Activated naive CD4-positive, alpha-beta T cell treated with anti-CD3 and anti-CD28 coated beads, Interleukin-2, amount 10 ng/mL, durations not matched to agents 7 days and 5 days (primary cell): ENCODE measurements at regions not wholly inside any gene's neighbourhood (a gene's known extent, or its start where the extent isn't known, plus 50 kb on each side); places are given as distances from the start of the nearest gene placed in this dataset.
"Not testable (repeated sequence)": the region's sequence is repeated elsewhere in the genome, so short reads cannot be mapped to it uniquely, and the experiment has no call there.

Experiments used
- CTCF ChIA-PET: fragments of 350-600 bp; sonication (Branson Sonifier 250); formaldehyde crosslinking; loops from one replicate; lab custom pipeline; 2021; ENCODE audit warnings: antibody characterized with exemption; lab: Charles Lee
- DNase-seq: peaks from one replicate; pipeline ENCODE4 v3.0.0-alpha.2; 2020
- H3K27ac Mint-ChIP-seq: one replicate; pipeline ENCODE4 v1.8.0; 2021; ENCODE audit warnings: mild to moderate bottlenecking, moderate library complexity, mixed read lengths
- H3K27me3 Mint-ChIP-seq: one replicate; pipeline ENCODE4 v1.8.0; 2021; ENCODE audit warnings: mild to moderate bottlenecking, mixed read lengths
- H3K36me3 Mint-ChIP-seq: one replicate; pipeline ENCODE4 v1.8.0; 2021; ENCODE audit warnings: mixed read lengths
- H3K4me1 Mint-ChIP-seq: one replicate; pipeline ENCODE4 v1.8.0; 2021; ENCODE audit warnings: mixed read lengths
- H3K4me3 Mint-ChIP-seq: one replicate; pipeline ENCODE4 v1.8.0; 2021; ENCODE audit warnings: mild to moderate bottlenecking, moderate library complexity, mixed read lengths
- H3K9me3 Mint-ChIP-seq: one replicate; pipeline ENCODE4 v1.8.0; 2021; ENCODE audit warnings: mixed read lengths

DNA sequence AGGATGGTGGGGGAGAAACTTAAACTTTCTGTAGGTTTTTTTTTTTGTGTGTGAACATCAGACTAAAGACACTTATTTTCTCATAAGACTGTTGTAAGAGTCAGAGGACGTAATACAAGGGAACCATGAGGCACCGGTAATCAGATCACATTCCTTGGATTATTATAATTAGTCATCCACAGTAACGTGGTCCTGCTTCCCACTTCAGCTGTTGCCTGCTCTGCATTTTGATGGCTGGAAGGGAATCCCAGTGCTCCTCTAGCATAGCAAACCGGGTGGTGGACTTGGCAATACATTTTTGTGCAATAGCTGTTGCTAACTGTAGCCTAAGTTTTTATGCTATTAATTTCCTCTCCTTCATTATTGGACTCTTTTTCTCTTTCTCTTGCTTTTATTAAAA is 294.8 kb downstream of the NR2F2 start:
- no peak for DNase-seq
- Mint-ChIP-seq H3K9me3 (no peaks in the 10 kb centered on the region), H3K4me3 (no peak overlapping the region), H3K27me3 (no peaks in the 10 kb centered on the region), H3K27ac (no peak overlapping the region), H3K36me3 (no peaks in the 10 kb centered on the region), H3K4me1 (no peaks in the 10 kb centered on the region)
- CTCF ChIA-PET, result no interaction called here

DNA sequence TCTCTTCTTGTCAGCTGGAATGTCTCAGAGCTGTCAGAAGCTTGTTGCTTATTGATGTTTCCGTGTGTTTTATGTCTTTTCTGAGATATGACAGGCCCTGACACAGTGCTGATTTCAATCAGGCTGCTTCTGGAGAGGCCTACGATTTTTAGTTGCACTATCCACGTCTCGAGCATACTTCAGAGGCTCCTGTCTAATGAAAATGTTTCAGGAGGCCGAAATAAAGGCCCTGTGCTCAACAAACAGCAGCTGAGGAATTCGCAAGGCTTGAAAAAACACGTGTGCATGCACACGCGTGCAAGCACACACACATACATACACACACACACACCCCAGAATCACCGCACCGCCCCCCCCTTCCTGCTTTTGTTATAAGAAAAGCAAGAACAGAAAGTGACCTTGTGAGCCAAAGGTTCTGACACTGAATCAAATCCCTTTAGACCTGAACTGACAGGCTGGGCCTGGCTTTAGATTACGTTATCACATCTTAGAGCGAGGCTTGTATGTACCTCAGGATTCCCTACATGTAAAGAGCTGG is 296.6 kb downstream of the NR2F2 start:
- H3K4me1 Mint-ChIP-seq, result no peaks in the 10 kb centered on the region
- DNase-seq, result no peak
- H3K27ac Mint-ChIP-seq, result no peak overlapping the region
- H3K27me3 Mint-ChIP-seq, result no peaks in the 10 kb centered on the region
- H3K36me3 Mint-ChIP-seq, result no peaks in the 10 kb centered on the region
- H3K9me3 Mint-ChIP-seq, result no peaks in the 10 kb centered on the region
- no peak overlapping the region for H3K4me3 Mint-ChIP-seq
- CTCF ChIA-PET, result interaction anchor here (0.7 kb wide), 1 partner anchor 301 kb away, joined by 3 read pairs; no protein-coding TSS in a partner anchor

DNA sequence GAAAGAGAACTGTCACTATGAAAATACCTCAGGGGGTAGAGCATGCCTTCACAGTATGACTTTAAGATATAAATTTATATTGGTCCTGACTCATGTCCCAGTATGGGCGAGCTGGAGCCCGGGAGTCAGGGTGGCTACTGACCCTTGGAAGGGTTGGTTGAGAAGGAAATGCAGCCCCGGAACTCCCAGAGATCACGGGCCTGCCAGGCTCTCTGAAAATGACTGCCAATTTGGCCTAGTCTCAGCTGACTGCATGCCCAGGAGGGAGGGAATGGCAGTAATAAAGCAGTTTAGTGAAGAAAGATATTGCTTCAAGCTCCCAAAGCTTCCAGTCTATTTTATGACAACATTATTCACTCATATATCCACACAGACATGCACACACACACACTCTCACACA is 299.0 kb downstream of the NR2F2 start:
- Mint-ChIP-seq H3K27ac (no peak overlapping the region), H3K9me3 (no peaks in the 10 kb centered on the region), H3K36me3 (no peaks in the 10 kb centered on the region), H3K27me3 (no peaks in the 10 kb centered on the region), H3K4me1 (no peaks in the 10 kb centered on the region), H3K4me3 (no peak overlapping the region)
- CTCF ChIA-PET, result no interaction called here
- DNase-seq, result no peak

DNA sequence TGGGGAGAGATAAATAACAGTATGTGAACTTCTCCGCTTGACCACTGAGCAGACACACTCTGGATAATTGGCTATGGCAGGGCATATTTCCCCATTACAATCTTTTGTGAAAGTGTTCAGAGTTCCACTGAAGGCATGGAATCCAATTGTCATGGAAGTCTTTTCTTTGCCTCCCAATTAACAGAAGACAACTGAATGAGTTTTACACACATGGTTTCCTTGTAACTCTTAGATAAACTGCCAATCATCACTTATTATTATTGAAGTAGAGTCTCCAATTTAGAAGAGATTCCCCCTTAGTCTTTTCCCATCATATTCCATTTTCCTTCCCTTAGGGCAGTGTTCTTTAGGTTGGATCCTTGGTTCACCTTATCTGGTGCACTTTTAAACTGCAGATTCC is 308.3 kb downstream of the NR2F2 start:
- Mint-ChIP-seq H3K27ac (no peak overlapping the region), H3K4me1 (no peaks in the 10 kb centered on the region), H3K36me3 (no peaks in the 10 kb centered on the region), H3K27me3 (no peaks in the 10 kb centered on the region), H3K4me3 (no peak overlapping the region), H3K9me3 (no peaks in the 10 kb centered on the region)
- no peak for DNase-seq
- CTCF ChIA-PET, result no interaction called here

DNA sequence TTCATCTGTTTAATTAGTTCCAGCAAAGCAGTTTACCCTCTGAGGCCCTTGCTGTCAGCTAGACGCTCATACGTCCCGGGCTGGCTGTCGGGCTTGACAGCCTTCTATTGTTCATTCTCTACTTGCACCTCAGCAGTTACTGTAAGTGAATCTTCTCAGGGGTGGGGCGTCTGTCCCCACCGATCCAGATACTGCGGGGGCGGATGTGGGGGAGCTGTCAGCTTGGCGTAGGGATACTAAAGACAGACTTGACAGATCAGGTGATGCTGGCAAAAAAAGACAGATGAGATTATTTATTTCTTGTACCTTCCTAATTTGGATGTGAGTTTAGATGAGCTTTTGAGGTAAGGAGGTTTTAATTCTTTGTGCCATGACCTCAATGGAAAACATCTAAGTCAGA is 315.3 kb downstream of the NR2F2 start:
- H3K36me3 Mint-ChIP-seq, result no peaks in the 10 kb centered on the region
- H3K27ac Mint-ChIP-seq, result no peak overlapping the region
- CTCF ChIA-PET, result no interaction called here
- no peak overlapping the region for H3K4me3 Mint-ChIP-seq
- H3K27me3 Mint-ChIP-seq, result no peaks in the 10 kb centered on the region
- DNase-seq, result no peak
- H3K4me1 Mint-ChIP-seq, result no peaks in the 10 kb centered on the region
- H3K9me3 Mint-ChIP-seq, result peaks cover 3% of the 10 kb centered on the region

DNA sequence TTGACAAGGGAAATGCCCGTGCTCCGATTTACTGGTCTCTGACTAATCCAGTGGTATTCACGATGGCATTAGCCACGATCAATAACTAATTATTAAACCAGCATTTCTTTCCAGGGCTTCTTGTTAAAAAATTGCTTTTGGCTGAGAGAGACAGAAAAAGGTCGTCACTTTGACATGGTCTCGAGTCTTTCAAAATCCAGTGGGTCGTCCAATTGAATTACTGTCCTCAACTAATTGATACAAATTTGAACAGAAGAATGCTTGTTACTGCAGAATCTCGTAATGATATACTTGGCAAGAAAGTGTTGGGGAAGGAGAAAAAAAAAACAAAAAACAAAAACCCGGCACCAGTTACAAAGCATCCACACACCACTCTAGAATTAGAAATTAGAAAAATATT is 318.4 kb downstream of the NR2F2 start:
- Mint-ChIP-seq H3K4me3 (no peak overlapping the region), H3K4me1 (no peaks in the 10 kb centered on the region), H3K36me3 (no peaks in the 10 kb centered on the region), H3K27me3 (no peaks in the 10 kb centered on the region), H3K27ac (no peak overlapping the region), H3K9me3 (peaks cover 3% of the 10 kb centered on the region)
- no peak for DNase-seq
- CTCF ChIA-PET, result no interaction called here

DNA sequence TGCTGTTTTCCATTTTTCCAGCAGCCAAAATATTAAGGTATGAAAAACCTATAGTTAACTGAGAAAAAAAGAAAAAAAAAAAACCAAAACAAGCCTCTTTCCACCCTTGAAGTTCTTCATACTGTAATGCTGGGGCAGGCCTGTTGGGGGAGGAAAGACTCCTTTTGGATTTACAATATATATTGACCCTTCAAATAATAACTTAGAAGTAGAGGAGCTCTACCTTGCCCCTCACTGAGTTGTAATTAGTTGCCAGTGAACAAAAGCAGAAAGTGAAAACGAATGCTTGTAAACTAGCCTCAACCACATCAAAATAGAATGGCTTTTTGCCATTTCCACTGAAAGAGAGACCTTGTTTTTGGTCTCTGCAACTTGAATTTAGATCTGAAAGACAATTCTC is 326.6 kb downstream of the NR2F2 start:
- no peaks in the 10 kb centered on the region for H3K4me1 Mint-ChIP-seq
- no peak for DNase-seq
- no peak overlapping the region for H3K4me3 Mint-ChIP-seq
- H3K9me3 Mint-ChIP-seq, result no peaks in the 10 kb centered on the region
- no peaks in the 10 kb centered on the region for H3K27me3 Mint-ChIP-seq
- CTCF ChIA-PET, result no interaction called here
- H3K36me3 Mint-ChIP-seq, result no peaks in the 10 kb centered on the region
- no peak overlapping the region for H3K27ac Mint-ChIP-seq

DNA sequence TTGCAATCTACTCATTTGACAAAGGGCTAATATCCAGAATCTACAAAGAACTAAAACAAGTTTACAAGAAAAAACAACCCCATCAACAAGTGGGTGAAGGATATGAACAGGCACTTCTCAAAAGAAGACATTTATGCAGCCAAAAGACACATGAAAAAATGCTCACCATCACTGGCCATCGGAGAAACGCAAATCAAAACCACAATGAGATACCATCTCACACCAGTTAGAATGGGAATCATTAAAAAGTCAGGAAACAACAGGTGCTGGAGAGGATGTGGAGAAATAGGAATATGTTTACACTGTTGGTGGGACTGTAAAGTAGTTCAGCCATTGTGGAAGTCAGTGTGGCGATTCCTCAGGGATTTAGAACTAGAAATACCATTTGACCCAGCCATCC is 336.5 kb downstream of the NR2F2 start:
- H3K27me3 Mint-ChIP-seq, DNase-seq, H3K4me1 Mint-ChIP-seq, H3K36me3 Mint-ChIP-seq, H3K27ac Mint-ChIP-seq, CTCF ChIA-PET, H3K4me3 Mint-ChIP-seq: not testable (repeated sequence)
- H3K9me3 Mint-ChIP-seq, result peaks cover 14% of the 10 kb centered on the region

DNA sequence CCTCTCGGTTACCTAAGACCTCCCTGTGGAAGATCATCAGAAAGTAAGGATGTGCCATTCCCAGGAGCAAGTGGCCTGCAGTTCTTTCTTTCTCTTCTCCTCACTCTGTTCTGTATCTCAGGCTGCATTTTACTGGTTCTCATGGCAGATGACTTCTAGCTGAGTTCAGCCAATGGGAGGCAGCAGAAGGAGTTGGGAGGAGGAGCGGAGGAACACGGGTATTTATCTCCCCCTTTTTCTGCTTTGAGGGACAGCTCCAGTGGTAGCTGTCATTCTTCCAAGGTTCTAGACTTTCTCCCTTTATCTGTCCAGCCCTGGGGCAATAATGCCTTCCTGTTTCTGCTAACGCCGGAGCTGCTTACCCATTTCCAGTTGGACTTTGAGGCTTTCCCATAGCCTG is 339.9 kb downstream of the NR2F2 start:
- Mint-ChIP-seq H3K4me3 (no peak overlapping the region), H3K4me1 (no peaks in the 10 kb centered on the region), H3K27ac (no peak overlapping the region), H3K9me3 (peaks cover 3% of the 10 kb centered on the region), H3K27me3 (no peaks in the 10 kb centered on the region), H3K36me3 (no peaks in the 10 kb centered on the region)
- DNase-seq, result no peak
- CTCF ChIA-PET, result no interaction called here

DNA sequence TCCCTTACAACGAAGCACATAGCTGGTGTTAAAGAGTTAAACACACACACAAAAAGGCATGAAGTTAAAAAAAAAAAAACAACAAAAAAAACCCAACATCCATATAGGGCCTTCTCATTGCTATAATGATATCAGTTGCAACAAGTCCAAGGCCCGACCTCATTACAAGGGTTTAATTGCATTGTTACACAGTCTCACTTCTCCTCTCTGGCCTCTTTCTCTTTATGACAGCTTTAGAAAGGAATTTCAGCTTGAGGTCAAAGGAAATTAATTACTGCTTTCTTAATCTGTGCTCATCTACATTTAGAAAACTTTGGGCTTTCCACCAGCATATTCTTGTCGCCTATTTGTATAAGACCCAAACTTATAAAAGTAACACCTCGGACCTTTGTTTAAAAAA is 342.1 kb downstream of the NR2F2 start:
- no peaks in the 10 kb centered on the region for H3K27me3 Mint-ChIP-seq
- CTCF ChIA-PET, result no interaction called here
- H3K4me1 Mint-ChIP-seq, result no peaks in the 10 kb centered on the region
- peaks cover under 1% of the 10 kb centered on the region for H3K9me3 Mint-ChIP-seq
- no peak for DNase-seq
- no peaks in the 10 kb centered on the region for H3K36me3 Mint-ChIP-seq
- H3K27ac Mint-ChIP-seq, result no peak overlapping the region
- no peak overlapping the region for H3K4me3 Mint-ChIP-seq

DNA sequence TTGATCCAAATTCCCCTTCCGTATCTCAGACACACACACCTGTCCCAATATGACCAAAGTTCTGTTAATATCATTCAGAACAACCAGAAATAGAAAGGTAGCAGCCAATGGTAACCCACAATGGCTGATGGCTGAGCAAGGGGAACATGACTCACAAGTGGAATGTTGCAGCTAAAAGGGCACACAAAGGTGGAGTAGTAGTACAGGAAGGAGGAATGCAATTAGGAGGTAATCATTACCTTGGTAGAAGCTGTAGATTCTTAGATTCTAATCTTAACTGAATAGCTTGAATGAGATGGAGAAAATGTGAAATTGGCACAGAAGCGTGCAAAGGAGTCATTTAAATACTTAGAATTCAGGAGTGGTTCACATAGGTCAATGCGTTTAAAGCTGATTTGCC is 347.9 kb downstream of the NR2F2 start:
- Mint-ChIP-seq H3K4me1 (no peaks in the 10 kb centered on the region), H3K9me3 (no peaks in the 10 kb centered on the region)

DNA sequence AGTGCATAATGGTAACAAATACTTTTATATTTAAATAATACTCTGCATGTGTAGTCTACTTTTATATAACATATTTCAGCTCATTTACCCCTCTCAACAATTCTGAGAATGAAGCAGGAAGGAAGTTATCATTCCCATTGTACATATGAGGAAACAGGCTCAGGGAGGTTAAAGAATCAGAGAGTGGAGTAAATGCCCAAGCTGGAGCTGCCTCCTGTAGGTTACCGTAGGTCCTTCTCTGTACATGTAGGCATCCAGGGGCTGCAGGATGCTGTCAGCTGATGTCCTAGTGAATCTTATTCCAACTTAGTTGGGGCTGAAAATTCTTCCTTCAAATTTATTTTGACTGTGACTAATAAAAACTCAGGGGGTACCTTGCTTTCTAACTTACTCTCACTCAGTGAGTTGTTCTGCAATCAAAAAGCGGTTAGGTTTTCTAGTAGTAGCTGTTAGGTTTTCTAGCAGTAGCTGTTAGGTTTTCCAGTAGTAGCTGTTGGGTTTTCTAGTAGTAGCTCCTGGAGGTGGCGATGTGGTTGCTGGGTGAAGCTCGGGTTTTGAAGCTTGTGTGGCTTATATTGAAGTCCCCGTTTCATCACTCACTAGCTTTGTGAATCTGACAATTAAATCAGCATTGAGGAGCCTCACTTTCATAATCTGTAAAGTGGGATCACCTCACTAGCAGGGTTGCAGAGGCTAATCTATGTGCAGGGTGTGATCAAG is 357.0 kb downstream of the NR2F2 start:
- CTCF ChIA-PET, result no interaction called here
- no peaks in the 10 kb centered on the region for H3K4me1 Mint-ChIP-seq

More for the DNA sequence above, 347.9 kb downstream of the NR2F2 start:
- CTCF ChIA-PET, result no interaction called here
- H3K36me3 Mint-ChIP-seq, result no peaks in the 10 kb centered on the region
- no peaks in the 10 kb centered on the region for H3K27me3 Mint-ChIP-seq
- no peak for DNase-seq
- no peak overlapping the region for H3K4me3 Mint-ChIP-seq
- no peak overlapping the region for H3K27ac Mint-ChIP-seq

DNA sequence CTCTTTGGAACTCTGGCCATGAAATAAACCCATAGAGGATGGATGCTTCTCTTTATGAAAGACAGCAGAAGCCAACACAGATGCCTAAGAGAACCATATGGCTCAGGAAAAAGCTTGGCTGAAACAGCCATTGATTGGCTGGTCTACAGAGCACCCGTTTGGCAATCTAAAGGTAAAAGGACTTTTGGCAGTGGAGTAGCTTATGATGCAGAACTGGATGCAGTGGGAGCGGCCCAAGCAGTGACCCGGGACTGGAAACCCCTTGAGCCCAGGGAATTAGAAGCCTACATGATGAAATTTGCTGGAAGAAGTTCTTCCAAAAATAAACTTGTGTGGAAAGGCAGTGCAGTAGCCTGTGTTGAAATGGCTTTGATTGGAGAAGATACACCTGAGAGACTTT is 360.2 kb downstream of the NR2F2 start:
- no peak overlapping the region for H3K27ac Mint-ChIP-seq
- CTCF ChIA-PET, result no interaction called here
- H3K4me3 Mint-ChIP-seq, result no peak overlapping the region
- no peaks in the 10 kb centered on the region for H3K9me3 Mint-ChIP-seq
- H3K4me1 Mint-ChIP-seq, result no peaks in the 10 kb centered on the region
- DNase-seq, result no peak
- H3K36me3 Mint-ChIP-seq, result no peaks in the 10 kb centered on the region
- no peaks in the 10 kb centered on the region for H3K27me3 Mint-ChIP-seq

More for the DNA sequence above, 357.0 kb downstream of the NR2F2 start:
- H3K27ac Mint-ChIP-seq, result no peak overlapping the region
- H3K4me3 Mint-ChIP-seq, result no peak overlapping the region
- H3K36me3 Mint-ChIP-seq, result no peaks in the 10 kb centered on the region
- no peak for DNase-seq
- no peaks in the 10 kb centered on the region for H3K27me3 Mint-ChIP-seq
- H3K9me3 Mint-ChIP-seq, result no peaks in the 10 kb centered on the region

DNA sequence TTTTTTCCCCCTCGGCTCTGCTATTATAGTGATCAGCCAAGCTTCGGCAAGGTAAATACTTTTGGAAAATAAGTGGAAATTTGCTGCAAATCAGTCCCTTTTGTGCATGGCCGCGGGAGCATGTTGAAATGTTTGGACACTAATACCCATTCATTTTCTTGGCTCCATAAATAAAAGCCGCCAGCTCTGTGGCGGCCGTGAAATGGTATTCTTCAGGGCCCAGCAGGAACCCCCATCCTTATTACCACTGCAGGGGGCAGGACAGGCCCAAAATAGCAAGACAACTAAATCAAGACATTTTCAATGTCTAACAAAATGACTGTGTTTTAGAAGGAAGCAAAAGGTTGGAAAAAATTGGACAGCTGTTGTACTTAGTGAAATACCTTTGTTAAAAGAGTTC is 362.3 kb downstream of the NR2F2 start:
- Mint-ChIP-seq H3K4me3 (no peak overlapping the region), H3K4me1 (no peaks in the 10 kb centered on the region), H3K36me3 (no peaks in the 10 kb centered on the region), H3K27ac (no peak overlapping the region), H3K9me3 (no peaks in the 10 kb centered on the region), H3K27me3 (no peaks in the 10 kb centered on the region)
- DNase-seq, result no peak
- CTCF ChIA-PET, result no interaction called here

DNA sequence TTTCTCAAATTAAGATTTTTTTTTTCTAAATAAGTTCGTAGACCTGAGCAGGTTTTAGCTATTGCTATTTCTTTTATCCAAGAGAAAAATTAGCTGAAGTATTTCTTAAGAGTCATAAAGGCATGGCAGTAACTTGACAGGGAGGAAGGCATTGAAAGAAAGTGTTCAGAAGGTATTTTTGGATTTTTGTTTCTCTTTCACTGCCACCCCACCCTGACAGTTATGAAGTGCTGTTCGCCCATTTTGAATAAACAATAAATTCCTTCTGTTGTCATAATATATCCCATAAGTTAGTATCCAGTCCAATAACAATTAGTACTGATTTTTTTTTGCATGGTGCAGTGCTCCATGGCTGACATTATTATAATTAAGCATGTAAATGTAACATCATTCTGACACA is 363.0 kb downstream of the NR2F2 start:
- Mint-ChIP-seq H3K4me3 (no peak overlapping the region), H3K36me3 (no peaks in the 10 kb centered on the region), H3K27me3 (no peaks in the 10 kb centered on the region), H3K9me3 (no peaks in the 10 kb centered on the region), H3K4me1 (no peaks in the 10 kb centered on the region), H3K27ac (no peak overlapping the region)
- CTCF ChIA-PET, result no interaction called here
- DNase-seq, result no peak
